HG03354 (cell line): ENCODE measurements at regions not wholly inside any gene's neighbourhood (a gene's known extent, or its start where the extent isn't known, plus 50 kb on each side); places are given as distances from the start of the nearest gene placed in this dataset.
A peak's percentile ranks its signal among the peaks of the same experiment; 100 is the strongest.
"Not testable (repeated sequence)": the region's sequence is repeated elsewhere in the genome, so short reads cannot be mapped to it uniquely, and the experiment has no call there.

Experiments used
- ATAC-seq: cut with Tn5 transposase; IDR thresholded peaks from one replicate; pipeline ENCODE4 v1.9.1; 2021; ENCODE audit warnings: mild to moderate bottlenecking; ENCODE audit not compliant: unreplicated experiment, poor library complexity, severe bottlenecking

DNA sequence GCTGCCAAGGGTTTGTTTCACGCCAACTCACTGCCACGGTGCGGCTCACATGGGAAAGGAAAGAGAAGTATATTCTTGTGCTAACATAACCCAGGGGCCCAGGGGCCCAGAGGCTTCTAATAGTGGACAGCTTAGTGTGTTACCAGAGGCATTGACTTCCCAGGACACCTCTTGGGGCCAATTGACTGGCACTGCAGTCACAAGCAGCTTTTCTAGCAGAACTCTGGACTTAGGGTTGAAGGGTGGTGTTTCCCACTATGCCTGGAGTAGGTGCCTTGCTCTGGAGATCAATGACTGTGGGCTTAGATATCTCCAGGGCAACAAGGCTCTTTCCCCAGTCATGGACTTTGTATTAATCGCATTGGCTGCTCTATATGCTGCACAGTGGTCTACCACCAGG is 172.7 kb upstream of the KBTBD8 start:
- ATAC-seq: no peak

DNA sequence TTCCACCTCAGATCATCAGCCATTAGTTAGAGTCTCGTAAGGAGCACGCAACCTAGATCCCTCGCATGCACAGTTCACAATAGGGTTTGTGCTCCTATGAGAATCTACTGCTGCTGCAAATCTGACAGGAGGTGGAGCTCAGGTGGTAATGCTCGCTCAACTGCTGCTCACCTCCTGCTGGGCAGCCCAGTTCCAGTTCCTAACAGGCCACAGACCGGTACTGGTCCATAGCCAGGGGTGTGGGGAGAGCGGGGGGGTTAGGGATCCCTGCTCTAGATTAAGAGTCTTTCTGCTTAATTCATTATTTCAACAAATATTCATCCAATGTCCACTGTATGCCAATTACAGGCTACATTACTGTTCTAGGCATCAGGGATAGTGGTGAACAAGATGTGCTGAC is 170.4 kb upstream of the KBTBD8 start:
- ATAC-seq: no peak

DNA sequence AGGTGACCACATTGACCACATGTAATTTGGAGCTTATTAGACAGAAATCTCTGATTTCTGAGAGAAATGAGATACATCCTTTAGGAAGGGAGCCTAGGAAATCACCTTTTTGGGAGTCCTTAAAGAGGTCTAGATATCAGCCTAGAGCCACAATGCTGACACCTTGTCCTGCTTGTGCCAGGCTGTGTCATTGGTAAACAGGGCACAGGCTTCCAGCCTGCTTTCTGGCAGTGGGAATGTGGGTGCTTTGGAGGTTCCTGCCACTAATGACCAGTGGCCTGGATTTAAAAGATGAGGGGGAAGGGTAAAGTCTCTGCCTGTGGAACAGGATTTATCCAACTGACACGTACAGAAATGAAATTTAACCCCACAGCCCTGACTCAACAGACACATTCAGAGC is 169.8 kb upstream of the KBTBD8 start:
- no peak for ATAC-seq

GRCh38 chr3:66830301-66830700 is 167.8 kb upstream of the KBTBD8 start:
- no peak for ATAC-seq

- no peak for ATAC-seq
These were observed 166.2 kb upstream of the KBTBD8 start for GRCh38 chr3:66831931-66832330.

GRCh38 chr3:66836363-66837152 is 161.5 kb upstream of the KBTBD8 start:
- no peak for ATAC-seq

- ATAC-seq: no peak
These were observed 159.4 kb upstream of the KBTBD8 start for GRCh38 chr3:66838704-66839103.

DNA sequence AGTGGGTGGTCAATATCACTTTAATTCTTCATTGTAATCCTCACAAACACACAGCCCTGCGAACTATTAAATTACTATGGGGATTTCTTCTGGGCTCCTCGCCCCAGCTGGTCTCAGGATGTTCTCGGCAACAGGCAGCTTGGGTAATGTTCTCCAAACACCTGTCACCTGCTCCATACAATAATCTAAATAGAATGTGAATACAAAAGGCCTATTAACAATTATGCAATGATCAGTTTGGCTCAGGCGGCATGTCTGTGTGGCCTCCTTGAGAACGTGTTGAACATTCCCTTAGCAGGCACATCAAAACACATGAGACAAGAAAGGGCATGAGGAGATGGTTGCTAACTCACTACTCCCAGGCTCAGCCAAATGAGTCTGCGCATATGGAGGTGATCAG is 158.6 kb upstream of the KBTBD8 start:
- ATAC-seq: no peak

- ATAC-seq: not testable (repeated sequence)
These were observed 155.2 kb upstream of the KBTBD8 start for GRCh38 chr3:66842761-66843464.

GRCh38 chr3:66851894-66852613 is 146.1 kb upstream of the KBTBD8 start:
- ATAC-seq: no peak

DNA sequence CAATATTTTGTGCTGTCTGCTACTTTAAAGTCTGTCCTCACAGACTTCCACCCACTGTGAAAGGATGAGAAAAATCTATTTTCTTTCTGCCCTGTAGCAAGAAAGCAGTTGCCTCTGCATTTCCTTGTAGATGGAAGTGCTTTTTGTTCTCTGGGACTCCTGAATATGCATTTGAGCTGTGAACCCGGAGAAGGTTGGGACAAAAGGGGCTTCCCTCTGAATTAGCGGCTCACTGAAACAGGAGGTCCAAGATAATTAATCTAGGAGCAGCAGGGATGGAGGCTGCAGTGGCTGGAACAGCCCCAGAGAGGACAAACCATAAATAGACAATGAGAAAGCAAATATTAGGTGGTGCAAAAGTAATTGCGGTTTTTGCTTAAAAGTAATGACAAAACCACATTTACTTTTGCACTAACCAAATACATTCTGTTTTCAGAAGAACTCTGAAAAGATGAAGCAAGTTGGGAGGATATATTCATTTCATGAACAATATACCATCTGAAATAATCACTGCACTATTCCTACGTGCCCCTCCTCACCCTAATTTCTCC is 143.4 kb upstream of the KBTBD8 start:
- no peak for ATAC-seq

DNA sequence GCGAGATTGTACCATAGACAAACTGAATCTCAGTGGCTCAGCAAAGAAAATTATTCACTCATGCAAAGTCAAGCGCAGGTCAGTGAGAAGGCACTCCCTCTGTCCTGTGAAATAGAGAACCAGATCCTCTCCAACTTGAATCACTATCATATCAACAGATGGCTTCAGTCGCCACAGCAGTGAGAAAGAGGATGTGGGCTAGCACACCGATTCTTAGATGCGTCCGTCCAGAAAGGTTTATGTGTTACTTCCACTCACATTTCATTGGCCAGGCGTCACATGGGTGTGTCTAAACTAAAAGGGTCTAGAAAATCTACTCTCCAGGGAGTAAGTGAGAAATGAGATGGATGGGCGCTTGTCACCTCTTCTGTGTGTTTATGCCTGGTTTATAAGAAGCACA is 141.6 kb upstream of the KBTBD8 start:
- ATAC-seq: peak; percentile 85

DNA sequence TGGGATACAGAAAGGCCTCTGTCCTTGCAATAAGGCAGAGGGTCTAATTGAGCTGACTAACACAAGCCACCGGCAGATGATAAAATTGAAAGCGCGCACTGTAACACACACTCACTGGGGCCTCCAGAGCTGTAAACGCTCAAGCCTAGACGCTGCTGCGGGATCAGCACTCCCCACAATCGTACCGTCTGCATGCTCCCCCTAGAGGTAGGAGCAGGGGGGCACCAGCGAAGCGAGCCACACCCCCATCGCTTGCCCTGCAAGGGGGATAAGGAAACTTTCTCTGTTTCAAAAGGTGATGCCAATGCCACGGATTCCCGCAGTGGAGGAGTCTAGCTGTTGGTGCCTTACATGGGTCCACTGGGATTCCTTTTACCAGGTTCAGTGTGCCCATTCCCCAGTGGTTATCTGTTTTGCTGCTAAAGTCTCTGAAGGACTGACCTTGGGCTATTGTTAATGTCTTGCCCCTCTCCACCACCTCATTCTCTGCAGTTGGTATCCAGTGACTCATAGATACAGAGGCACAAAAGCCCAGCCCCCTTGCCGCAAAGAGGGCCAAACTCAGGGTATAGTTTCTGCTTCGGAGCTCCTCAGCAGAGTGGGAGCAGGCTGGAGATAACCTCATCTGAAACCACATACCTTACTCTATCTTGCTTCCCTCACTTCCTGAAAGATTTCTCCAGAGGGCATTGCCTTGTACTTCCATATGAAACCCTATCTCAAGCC is 139.3 kb upstream of the KBTBD8 start:
- ATAC-seq: no peak

GRCh38 chr3:66860771-66861170 is 137.3 kb upstream of the KBTBD8 start:
- no peak for ATAC-seq

DNA sequence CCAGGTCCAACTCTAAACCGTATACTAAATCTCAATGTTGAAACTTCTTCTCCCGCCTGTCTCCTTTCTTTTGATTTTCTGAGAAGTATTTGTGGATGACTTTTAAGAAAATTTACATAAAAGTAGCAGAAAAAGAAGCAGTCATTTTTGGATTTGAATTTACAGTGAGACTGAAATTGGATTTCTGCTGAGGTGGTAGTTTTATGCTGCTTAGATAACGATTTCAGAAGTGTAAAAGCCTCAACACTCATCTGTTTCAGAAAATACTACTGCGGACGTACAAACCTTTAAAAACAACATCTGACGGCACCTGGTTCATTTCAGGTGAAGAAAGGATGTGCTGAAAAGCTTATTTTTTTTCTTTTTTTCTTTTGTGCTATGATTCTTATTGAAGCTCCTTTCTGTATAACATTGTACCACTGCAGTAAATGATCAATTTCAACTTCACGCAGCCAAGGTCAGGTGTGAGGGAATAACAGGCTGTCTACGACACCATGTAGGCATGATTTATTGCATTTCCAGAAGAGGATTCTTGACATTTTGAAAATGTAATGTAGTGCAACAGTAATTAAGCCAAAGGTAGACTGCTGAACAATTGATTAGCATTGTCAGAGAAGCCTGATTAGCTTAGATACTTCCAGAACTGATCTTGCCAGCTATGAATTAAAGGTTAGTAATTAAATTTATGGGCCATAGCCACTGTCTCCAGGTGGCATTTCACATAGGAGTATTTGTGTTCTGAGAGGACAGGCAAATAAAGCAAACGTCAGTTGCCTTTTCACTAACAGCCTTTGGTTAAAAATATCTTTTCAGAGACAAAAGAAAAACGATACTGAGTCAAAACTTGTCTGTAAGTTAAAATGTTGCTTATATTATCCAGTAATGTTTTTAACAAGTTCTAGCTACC is 134.6 kb upstream of the KBTBD8 start:
- no peak for ATAC-seq

- ATAC-seq: no peak
These were observed 113.4 kb upstream of the KBTBD8 start for GRCh38 chr3:66884659-66885058.

GRCh38 chr3:66885326-66886000 is 112.6 kb upstream of the KBTBD8 start:
- ATAC-seq: no peak

GRCh38 chr3:66889750-66890494 is 108.2 kb upstream of the KBTBD8 start:
- ATAC-seq: no peak
